OCI-LY3 (cell line): ENCODE measurements at regions not wholly inside any gene's neighbourhood (a gene's known extent, or its start where the extent isn't known, plus 50 kb on each side); places are given as distances from the start of the nearest gene placed in this dataset.

ENCODE experiments used
- H2AFZ ChIP-seq: fragments of 200-600, 300-600 bp; shearing (Covaris generic); 2 replicates; pipeline ENCODE4 v1.6.0; 2014; ENCODE audit warnings: antibody characterized with exemption, low read depth, low read length
- H3K27ac ChIP-seq: fragments of 200-600, 300-600 bp; sonication (generic); 2 replicates; pipeline ENCODE4 v1.5.1; 2014; ENCODE audit warnings: mild to moderate bottlenecking, low read length, moderate library complexity, mixed read lengths
- H3K27me3 ChIP-seq: fragments of 200-600, 300-600 bp; sonication (generic); 2 replicates; pipeline ENCODE4 v1.6.1; 2014; ENCODE audit warnings: low read depth, low read length, mixed read lengths
- H3K36me3 ChIP-seq: fragments of 200-600, 300-600 bp; sonication (generic); replicated peaks from 2 replicates; pipeline ENCODE3; 2014; ENCODE audit warnings: low read depth, low read length, mixed read lengths
- H3K4me1 ChIP-seq: fragments of 300-600, 200-600 bp; sonication (generic); 2 replicates; pipeline ENCODE4 v1.6.1; 2014; ENCODE audit warnings: low read length, mixed read lengths
- H3K4me2 ChIP-seq: fragments of 200-600, 300-600 bp; sonication (generic); 2 replicates; pipeline ENCODE4 v1.6.1; 2014; ENCODE audit warnings: low read length, mixed read lengths
- H3K4me3 ChIP-seq: fragments of 300-600, 200-600 bp; sonication (generic); 2 replicates; pipeline ENCODE4 v1.5.1; 2014; ENCODE audit warnings: antibody characterized with exemption, mild to moderate bottlenecking, low read length, moderate library complexity
- H3K79me2 ChIP-seq: fragments of 300-600, 200-600 bp; shearing (Covaris generic); 2 replicates; pipeline ENCODE4 v1.6.1; 2014; ENCODE audit warnings: mild to moderate bottlenecking, low read length, mixed read lengths
- H3K9ac ChIP-seq: fragments of 300-600, 200-600 bp; shearing (Covaris generic); 2 replicates; pipeline ENCODE4 v1.6.0; 2014; ENCODE audit warnings: mild to moderate bottlenecking, low read length, moderate library complexity
- H3K9me3 ChIP-seq: fragments of 200-600, 300-600 bp; shearing (Covaris generic); 2 replicates; pipeline ENCODE4 v1.6.1; 2014; ENCODE audit warnings: low read length, mixed read lengths; ENCODE audit not compliant: insufficient read depth
- H4K20me1 ChIP-seq: fragments of 200-600, 300-600 bp; sonication (generic); 2 replicates; pipeline ENCODE4 v1.6.1; 2016; ENCODE audit warnings: low read length, mixed read lengths; ENCODE audit not compliant: insufficient read depth
- EZH2phosphoT487 ChIP-seq: fragments of 200-600 bp; shearing (Covaris generic); IDR thresholded peaks from 2 replicates; pipeline ENCODE4 v1.6.1; 2018; ENCODE audit warnings: antibody characterized with exemption, mixed run types, low read depth
- TF ChIP-seq, protein P1 (sequence below): fragments of 200-600, 300-600 bp; sonication (generic); IDR thresholded peaks from 2 replicates; pipeline ENCODE4 v1.5.1; 2014; ENCODE audit warnings: antibody characterized with exemption, low read length, low read depth

GRCh38 chr18:22279741-22280452 lies 110.5 kb downstream of the GATA6 start:
- no peak overlapping the region for H3K9ac ChIP-seq
- no peaks in the 10 kb centered on the region for H3K4me1 ChIP-seq
- H3K9me3 ChIP-seq = no peaks in the 10 kb centered on the region
- H3K36me3 ChIP-seq = no peaks in the 10 kb centered on the region
- no peak overlapping the region for H3K27ac ChIP-seq
- H3K79me2 ChIP-seq = no peaks in the 10 kb centered on the region
- TF ChIP-seq EZH2phosphoT487 = no peak
- TF ChIP-seq, protein P1, sequence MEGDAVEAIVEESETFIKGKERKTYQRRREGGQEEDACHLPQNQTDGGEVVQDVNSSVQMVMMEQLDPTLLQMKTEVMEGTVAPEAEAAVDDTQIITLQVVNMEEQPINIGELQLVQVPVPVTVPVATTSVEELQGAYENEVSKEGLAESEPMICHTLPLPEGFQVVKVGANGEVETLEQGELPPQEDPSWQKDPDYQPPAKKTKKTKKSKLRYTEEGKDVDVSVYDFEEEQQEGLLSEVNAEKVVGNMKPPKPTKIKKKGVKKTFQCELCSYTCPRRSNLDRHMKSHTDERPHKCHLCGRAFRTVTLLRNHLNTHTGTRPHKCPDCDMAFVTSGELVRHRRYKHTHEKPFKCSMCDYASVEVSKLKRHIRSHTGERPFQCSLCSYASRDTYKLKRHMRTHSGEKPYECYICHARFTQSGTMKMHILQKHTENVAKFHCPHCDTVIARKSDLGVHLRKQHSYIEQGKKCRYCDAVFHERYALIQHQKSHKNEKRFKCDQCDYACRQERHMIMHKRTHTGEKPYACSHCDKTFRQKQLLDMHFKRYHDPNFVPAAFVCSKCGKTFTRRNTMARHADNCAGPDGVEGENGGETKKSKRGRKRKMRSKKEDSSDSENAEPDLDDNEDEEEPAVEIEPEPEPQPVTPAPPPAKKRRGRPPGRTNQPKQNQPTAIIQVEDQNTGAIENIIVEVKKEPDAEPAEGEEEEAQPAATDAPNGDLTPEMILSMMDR = no peak
- H3K4me3 ChIP-seq = no peak overlapping the region
- H2AFZ ChIP-seq = no peak overlapping the region
- no peak overlapping the region for H3K4me2 ChIP-seq
- H3K27me3 ChIP-seq = no peaks in the 10 kb centered on the region
- no peaks in the 10 kb centered on the region for H4K20me1 ChIP-seq

DNA sequence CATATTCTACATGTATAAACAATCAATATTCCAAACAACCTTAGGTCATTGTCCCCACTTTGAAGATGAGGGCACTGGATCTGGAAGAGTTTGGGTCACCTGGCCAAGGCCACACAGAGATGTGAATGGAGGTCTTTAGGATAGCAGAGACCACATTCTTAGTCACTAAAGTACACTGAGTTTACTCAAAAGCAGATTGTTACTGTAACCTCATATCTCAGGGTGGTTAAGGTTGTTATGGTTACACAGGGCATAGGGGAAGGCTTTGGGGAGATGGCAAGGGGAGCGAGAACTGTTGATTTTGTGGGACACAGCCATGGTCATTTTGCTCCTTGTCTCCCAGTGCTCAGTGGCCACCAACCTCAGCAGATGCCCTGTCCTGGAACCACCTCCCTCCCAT lies 109.4 kb downstream of the GATA6 start:
- no peaks in the 10 kb centered on the region for H3K79me2 ChIP-seq
- no peaks in the 10 kb centered on the region for H3K36me3 ChIP-seq
- H4K20me1 ChIP-seq = no peaks in the 10 kb centered on the region
- no peak overlapping the region for H3K4me3 ChIP-seq
- H3K27me3 ChIP-seq = no peaks in the 10 kb centered on the region
- no peak overlapping the region for H2AFZ ChIP-seq
- H3K9me3 ChIP-seq = no peaks in the 10 kb centered on the region
- H3K4me1 ChIP-seq = no peaks in the 10 kb centered on the region
- H3K27ac ChIP-seq = no peak overlapping the region
- TF ChIP-seq EZH2phosphoT487 = no peak
- TF ChIP-seq, protein P1 = no peak
- H3K4me2 ChIP-seq = no peak overlapping the region
- no peak overlapping the region for H3K9ac ChIP-seq

DNA sequence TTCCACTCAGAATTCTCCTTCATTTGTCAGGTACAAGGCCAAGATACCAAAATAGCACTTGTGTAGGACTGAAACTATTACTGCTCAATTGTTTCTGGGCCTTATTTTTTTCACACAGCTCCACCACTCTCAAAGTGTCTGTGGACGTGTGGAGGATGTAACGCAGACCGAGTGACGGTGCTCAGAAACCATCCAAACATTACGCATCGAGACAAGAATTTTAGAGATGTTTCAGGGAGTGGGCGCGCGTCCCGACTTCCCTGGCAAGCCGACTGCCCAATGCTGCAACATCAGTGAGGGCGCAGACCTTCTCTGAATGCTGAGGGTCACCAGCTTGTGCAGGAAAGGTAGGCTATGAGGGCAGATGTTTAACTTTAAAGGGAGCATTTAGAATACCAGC lies 108.4 kb downstream of the GATA6 start:
- Histone ChIP-seq H2AFZ (no peak overlapping the region), H3K4me3 (no peak overlapping the region), H3K36me3 (no peaks in the 10 kb centered on the region), H3K27ac (no peak overlapping the region), H3K9me3 (no peaks in the 10 kb centered on the region), H3K9ac (no peak overlapping the region), H3K4me2 (no peak overlapping the region), H3K79me2 (no peaks in the 10 kb centered on the region), H3K27me3 (no peaks in the 10 kb centered on the region), H3K4me1 (no peaks in the 10 kb centered on the region), H4K20me1 (no peaks in the 10 kb centered on the region)
- no peak for TF ChIP-seq EZH2phosphoT487
- TF ChIP-seq, protein P1 = no peak

GRCh38 chr18:22276334-22276713 lies 106.9 kb downstream of the GATA6 start:
- Histone ChIP-seq H3K9ac (no peak overlapping the region), H3K9me3 (no peaks in the 10 kb centered on the region), H3K4me3 (no peak overlapping the region), H3K27ac (no peak overlapping the region), H3K4me1 (no peaks in the 10 kb centered on the region), H3K27me3 (peaks cover 9% of the 10 kb centered on the region; the same call in 1 of the 2 replicates), H3K79me2 (no peaks in the 10 kb centered on the region), H2AFZ (no peak overlapping the region), H4K20me1 (no peaks in the 10 kb centered on the region), H3K4me2 (no peak overlapping the region), H3K36me3 (no peaks in the 10 kb centered on the region)
- TF ChIP-seq, protein P1 = no peak
- no peak for TF ChIP-seq EZH2phosphoT487
